Activated naive CD4-positive, alpha-beta T cell treated with anti-CD3 and anti-CD28 coated beads for 36 hours (primary cell): ENCODE measurements at regions not wholly inside any gene's neighbourhood (a gene's known extent, or its start where the extent isn't known, plus 50 kb on each side); places are given as distances from the start of the nearest gene placed in this dataset.

ENCODE experiments used
- CTCF ChIA-PET: fragments of 350-600 bp; sonication (Branson Sonifier 250); formaldehyde crosslinking; loops from one replicate; lab custom pipeline; 2021; ENCODE audit warnings: antibody characterized with exemption; lab: Charles Lee
- DNase-seq: peaks from one replicate; pipeline ENCODE4 v3.0.0-alpha.2; 2020
- H3K27ac Mint-ChIP-seq: one replicate; pipeline ENCODE4 v1.8.0; 2021; ENCODE audit warnings: mild to moderate bottlenecking, mixed read lengths
- H3K27me3 Mint-ChIP-seq: one replicate; pipeline ENCODE4 v1.8.0; 2021; ENCODE audit warnings: low read depth, mixed read lengths
- H3K36me3 Mint-ChIP-seq: one replicate; pipeline ENCODE4 v1.8.0; 2021; ENCODE audit warnings: low read depth, mixed read lengths
- H3K4me1 Mint-ChIP-seq: one replicate; pipeline ENCODE4 v1.8.0; 2021; ENCODE audit warnings: low read depth, mixed read lengths
- H3K4me3 Mint-ChIP-seq: one replicate; pipeline ENCODE4 v1.8.0; 2021; ENCODE audit warnings: mild to moderate bottlenecking, moderate library complexity, mixed read lengths
- H3K9me3 Mint-ChIP-seq: one replicate; pipeline ENCODE4 v1.8.0; 2021; ENCODE audit warnings: mixed read lengths
- intact Hi-C: fragments of 100-400 bp; cut with micrococcal nuclease; formaldehyde crosslinking; loops from one replicate; pipeline ENCODE4 v1.15.1; 2023

DNA sequence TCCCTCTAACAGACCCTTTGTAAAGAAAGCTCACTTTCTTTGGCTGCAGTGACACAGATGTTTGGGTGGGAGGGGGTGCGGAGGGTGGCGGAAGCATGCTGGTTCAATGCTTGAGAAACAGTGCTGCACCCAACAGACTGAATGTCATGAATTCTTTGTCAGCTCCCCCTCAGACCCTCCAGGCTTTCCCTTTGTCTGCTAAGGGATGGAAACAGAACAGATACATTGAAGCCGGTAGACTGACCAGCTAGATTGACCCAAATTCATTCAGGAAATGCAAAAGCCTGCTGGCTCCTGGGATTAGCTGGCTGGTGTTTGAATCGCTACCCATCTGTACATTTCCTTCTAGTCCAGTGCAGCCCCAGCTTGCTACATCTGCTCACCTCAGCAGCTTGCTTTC, 90.8 kb upstream of the PAK3 start:
- CTCF ChIA-PET: no interaction called here
- no peak overlapping the region for H3K27ac Mint-ChIP-seq

DNA sequence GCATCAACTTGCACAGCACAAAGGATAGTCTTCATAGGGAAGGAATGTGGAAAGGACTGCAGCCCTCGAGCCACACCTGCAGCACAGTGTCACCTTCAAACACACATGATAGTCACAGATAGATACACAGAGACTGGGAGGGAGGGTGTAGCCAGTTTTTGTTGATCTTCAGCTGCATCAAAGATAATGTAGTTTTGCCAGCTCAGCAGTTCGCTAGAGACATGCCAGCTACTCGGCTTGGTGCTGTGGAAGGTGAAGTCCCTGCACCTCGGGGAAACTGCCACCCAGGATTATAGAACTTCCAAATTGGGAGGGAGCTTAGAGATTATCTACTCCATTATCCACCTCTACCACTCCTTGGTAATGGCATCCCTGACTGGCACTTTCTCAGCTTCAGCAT, 92.9 kb upstream of the PAK3 start:
- Mint-ChIP-seq H3K9me3 (no peaks in the 10 kb centered on the region), H3K27me3 (peaks cover 5% of the 10 kb centered on the region), H3K4me1 (no peaks in the 10 kb centered on the region), H3K4me3 (no peak overlapping the region), H3K27ac (no peak overlapping the region), H3K36me3 (no peaks in the 10 kb centered on the region)
- no peak for DNase-seq
- intact Hi-C loops: no loop called here
- CTCF ChIA-PET: interaction anchor here (1.0 to 1.6 kb wide), 2 partner anchors 10 to 11 kb away, joined by 3 to 4 read pairs; no protein-coding TSS in a partner anchor

More for the DNA sequence above, 90.8 kb upstream of the PAK3 start:
- Mint-ChIP-seq H3K36me3 (no peaks in the 10 kb centered on the region), H3K9me3 (no peaks in the 10 kb centered on the region), H3K27me3 (peaks cover 5% of the 10 kb centered on the region), H3K4me3 (no peak overlapping the region), H3K4me1 (no peaks in the 10 kb centered on the region)
- DNase-seq: no peak
- intact Hi-C loops: no loop called here

DNA sequence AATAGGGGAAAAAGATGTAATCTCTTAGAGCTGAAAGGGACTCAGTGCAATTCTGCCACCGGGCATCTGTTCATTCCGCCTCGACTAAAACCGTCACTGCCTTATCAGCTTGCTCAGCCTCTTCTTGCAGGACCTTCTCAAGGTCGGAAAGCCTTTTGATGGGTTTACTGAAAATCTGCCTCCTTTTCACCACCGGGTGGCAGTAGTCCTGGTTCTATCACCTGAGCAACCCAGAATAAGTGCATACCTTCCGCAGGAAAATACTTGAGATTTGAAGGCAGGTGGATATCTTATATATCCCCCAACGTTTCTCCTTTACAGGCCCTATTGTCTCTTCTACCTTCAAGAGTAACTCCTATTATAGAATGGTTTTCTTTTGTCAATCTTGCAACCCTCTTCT, 103.4 kb upstream of the PAK3 start:
- intact Hi-C loops: loop anchor here (1.0 to 5.0 kb wide), 3 partner anchors 108 to 455 kb away; no protein-coding TSS in a partner anchor
- peaks cover 1% of the 10 kb centered on the region for H3K27me3 Mint-ChIP-seq
- no peak overlapping the region for H3K27ac Mint-ChIP-seq
- H3K4me3 Mint-ChIP-seq: no peak overlapping the region
- DNase-seq: peak; percentile 19
- H3K36me3 Mint-ChIP-seq: no peaks in the 10 kb centered on the region
- CTCF ChIA-PET: interaction anchor here (0.6 to 1.1 kb wide), 3 partner anchors 108 to 243 kb away, joined by 3 to 4 read pairs (median 3); no protein-coding TSS in a partner anchor
- no peaks in the 10 kb centered on the region for H3K4me1 Mint-ChIP-seq
- no peaks in the 10 kb centered on the region for H3K9me3 Mint-ChIP-seq

DNA sequence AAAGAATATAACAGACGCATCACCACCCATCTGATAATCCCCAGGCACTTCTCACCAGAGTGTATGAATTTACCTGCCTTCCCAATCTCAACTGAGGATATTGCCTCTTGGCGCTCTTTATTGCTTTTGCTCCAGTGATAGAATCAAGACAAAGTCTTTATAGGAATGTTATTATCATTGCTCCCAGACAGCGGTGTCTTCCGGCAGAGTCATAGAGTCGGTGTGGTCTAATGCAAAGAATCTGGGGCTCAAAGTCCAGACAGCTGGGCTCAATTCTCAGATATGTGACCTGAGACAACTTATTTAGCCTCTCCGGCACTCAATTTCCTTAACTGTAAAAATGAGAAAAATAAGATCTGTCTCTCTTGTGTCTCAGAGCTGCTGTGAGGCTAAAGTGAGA, 106.1 kb upstream of the PAK3 start:
- CTCF ChIA-PET: interaction anchor here (1.6 kb wide), 1 partner anchor 107 kb away, joined by 3 read pairs; no protein-coding TSS in a partner anchor

DNA sequence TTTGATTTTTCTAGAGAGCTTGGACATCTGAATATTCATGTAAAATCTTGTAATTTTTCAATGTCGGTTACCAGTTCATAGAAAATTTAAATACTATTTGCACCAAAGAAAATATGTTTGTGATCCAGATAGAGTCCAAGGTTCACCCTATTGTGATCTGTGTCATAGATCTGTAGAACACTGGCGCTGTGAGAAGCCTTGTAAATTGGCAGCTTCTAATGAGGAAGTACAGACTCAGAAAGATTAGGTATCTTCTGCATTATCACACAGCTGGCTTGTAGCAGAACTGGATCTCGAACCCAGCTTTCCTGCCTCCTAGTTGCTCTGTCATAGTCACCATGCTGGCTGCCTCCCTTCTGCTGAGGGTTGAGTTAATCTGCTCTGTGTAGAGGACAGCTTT, 106.5 kb upstream of the PAK3 start:
- Mint-ChIP-seq H3K4me3 (no peak overlapping the region), H3K9me3 (no peaks in the 10 kb centered on the region), H3K27ac (no peak overlapping the region), H3K36me3 (no peaks in the 10 kb centered on the region), H3K4me1 (no peaks in the 10 kb centered on the region), H3K27me3 (peaks cover 2% of the 10 kb centered on the region)
- DNase-seq: no peak
- CTCF ChIA-PET: no interaction called here
- intact Hi-C loops: no loop called here

More for the DNA sequence above, 106.1 kb upstream of the PAK3 start:
- no peak overlapping the region for H3K4me3 Mint-ChIP-seq
- peaks cover 2% of the 10 kb centered on the region for H3K27me3 Mint-ChIP-seq
- DNase-seq: no peak
- H3K36me3 Mint-ChIP-seq: no peaks in the 10 kb centered on the region
- H3K27ac Mint-ChIP-seq: no peak overlapping the region
- H3K9me3 Mint-ChIP-seq: no peaks in the 10 kb centered on the region
- H3K4me1 Mint-ChIP-seq: no peaks in the 10 kb centered on the region
- intact Hi-C loops: loop anchor here (5.0 kb wide), 2 partner anchors 252 to 457 kb away; no protein-coding TSS in a partner anchor

DNA sequence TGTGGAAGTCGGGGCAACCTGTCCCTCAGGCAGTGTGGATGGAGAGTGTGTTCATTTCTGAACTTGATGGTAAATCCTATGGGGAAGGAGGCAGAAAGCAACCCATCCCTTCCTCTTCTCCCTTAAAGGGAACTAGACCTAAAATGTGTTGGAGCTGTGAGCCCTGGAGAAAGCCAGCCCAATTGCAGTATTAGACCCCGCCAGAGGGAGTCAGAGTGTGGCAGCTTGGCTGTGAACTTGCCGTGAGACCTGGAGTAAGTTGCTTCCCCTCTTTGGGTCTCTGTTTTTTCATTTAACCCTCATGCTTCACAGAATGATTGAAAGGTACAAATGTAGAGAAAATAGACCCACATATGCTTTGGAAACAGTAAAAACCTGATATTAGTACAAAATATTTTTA, 108.7 kb upstream of the PAK3 start:
- intact Hi-C loops: no loop called here
- Mint-ChIP-seq H3K9me3 (no peaks in the 10 kb centered on the region), H3K27ac (no peak overlapping the region), H3K4me3 (no peak overlapping the region), H3K4me1 (no peaks in the 10 kb centered on the region), H3K27me3 (peaks cover 2% of the 10 kb centered on the region), H3K36me3 (no peaks in the 10 kb centered on the region)
- peak; percentile 4 for DNase-seq
- CTCF ChIA-PET: interaction anchor here (0.6 to 0.8 kb wide), 2 partner anchors 109 to 1034 kb away, joined by 3 to 4 read pairs; partner anchors contain the start of gene PAK3

DNA sequence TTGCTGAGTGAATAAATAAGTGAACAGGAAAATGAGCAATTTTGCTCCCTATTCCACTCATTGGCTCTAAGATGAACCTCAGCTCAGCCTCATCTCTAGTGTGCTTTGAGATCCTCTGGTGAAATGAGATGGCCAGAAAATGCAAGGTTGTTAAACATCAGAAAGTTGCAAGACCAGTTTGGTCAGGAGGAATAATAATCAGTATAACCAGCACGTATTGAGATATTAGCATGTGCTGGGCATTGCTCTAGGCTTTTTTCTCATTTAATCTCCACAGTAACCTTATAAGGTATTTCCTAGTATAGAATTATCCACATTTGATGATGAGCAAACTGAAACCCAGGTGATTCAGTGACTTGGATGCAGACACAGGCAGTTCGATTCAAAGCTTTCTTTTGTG, 110.5 kb upstream of the PAK3 start:
- Mint-ChIP-seq H3K4me1 (no peaks in the 10 kb centered on the region), H3K36me3 (no peaks in the 10 kb centered on the region), H3K27me3 (peaks cover 5% of the 10 kb centered on the region), H3K27ac (no peak overlapping the region), H3K9me3 (no peaks in the 10 kb centered on the region), H3K4me3 (no peak overlapping the region)
- CTCF ChIA-PET: no interaction called here
- intact Hi-C loops: no loop called here
- DNase-seq: no peak

DNA sequence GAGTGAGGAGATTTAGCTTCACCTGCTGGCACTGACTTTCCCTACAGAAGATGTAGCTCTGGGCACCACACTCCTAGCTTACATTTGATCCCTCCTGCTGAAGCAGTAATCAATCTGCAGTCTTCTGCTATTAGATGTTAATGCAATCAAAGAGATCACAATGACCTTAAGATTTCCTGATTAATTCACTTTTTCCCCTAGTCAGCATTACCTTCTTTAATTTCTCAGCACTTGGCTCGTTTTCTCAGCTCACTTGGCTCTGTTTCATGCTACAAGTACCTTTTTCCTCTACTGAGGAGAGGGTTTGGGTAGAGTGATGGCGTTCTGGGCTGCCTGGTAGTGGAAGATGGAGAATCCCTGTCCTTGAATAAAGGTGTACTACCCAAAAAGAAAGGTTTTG, 113.0 kb upstream of the PAK3 start:
- no peak overlapping the region for H3K4me3 Mint-ChIP-seq
- no peaks in the 10 kb centered on the region for H3K9me3 Mint-ChIP-seq
- peaks cover 5% of the 10 kb centered on the region for H3K27me3 Mint-ChIP-seq
- no peak for DNase-seq
- intact Hi-C loops: no loop called here
- CTCF ChIA-PET: no interaction called here
- no peak overlapping the region for H3K27ac Mint-ChIP-seq
- H3K4me1 Mint-ChIP-seq: no peaks in the 10 kb centered on the region
- no peaks in the 10 kb centered on the region for H3K36me3 Mint-ChIP-seq

DNA sequence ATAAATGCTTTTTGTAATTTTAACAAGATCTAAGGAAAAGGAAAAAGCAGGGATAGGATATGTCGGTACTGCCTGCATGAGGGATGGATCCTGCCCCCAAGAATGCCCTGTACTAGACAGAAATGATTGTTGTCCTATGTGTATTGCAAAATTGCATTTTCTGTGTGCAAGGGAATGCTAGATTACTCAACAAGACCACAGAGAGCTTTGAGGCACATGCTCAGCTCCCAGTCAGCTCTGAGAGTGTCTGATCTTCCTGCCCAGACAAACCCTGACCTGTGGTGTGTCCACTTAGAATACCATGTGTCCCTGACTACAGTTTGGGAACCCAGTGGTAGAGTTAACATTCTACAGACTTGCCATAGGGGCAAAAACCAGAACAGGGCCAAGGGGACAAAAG, 129.2 kb upstream of the PAK3 start:
- H3K36me3 Mint-ChIP-seq: no peaks in the 10 kb centered on the region
- H3K9me3 Mint-ChIP-seq: no peaks in the 10 kb centered on the region
- H3K27me3 Mint-ChIP-seq: no peaks in the 10 kb centered on the region
- DNase-seq: no peak
- no peak overlapping the region for H3K4me3 Mint-ChIP-seq
- CTCF ChIA-PET: no interaction called here
- H3K27ac Mint-ChIP-seq: no peak overlapping the region
- intact Hi-C loops: no loop called here
- no peaks in the 10 kb centered on the region for H3K4me1 Mint-ChIP-seq

DNA sequence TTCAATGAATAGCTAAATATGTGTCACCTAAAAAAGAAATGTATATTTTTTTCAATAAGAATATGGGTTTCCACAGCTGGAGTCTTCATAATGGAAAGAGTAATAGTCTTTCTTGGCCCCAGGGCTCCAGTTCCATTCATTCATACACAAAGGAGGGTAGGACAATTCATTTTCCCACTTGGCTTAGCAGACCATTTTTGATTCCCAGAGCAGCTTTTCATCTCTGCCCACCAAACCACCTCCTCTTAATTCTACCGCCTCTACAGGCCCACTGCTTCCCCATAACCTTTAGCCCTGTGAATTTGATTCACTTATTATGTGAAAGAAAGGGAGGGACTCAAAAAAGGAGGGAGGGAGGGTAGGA, 129.9 kb upstream of the PAK3 start:
- H3K4me1 Mint-ChIP-seq: no peaks in the 10 kb centered on the region
- no peaks in the 10 kb centered on the region for H3K9me3 Mint-ChIP-seq
- H3K27ac Mint-ChIP-seq: no peak overlapping the region
- no peak overlapping the region for H3K4me3 Mint-ChIP-seq
- H3K27me3 Mint-ChIP-seq: no peaks in the 10 kb centered on the region
- CTCF ChIA-PET: no interaction called here
- intact Hi-C loops: no loop called here
- no peaks in the 10 kb centered on the region for H3K36me3 Mint-ChIP-seq
- DNase-seq: no peak

DNA sequence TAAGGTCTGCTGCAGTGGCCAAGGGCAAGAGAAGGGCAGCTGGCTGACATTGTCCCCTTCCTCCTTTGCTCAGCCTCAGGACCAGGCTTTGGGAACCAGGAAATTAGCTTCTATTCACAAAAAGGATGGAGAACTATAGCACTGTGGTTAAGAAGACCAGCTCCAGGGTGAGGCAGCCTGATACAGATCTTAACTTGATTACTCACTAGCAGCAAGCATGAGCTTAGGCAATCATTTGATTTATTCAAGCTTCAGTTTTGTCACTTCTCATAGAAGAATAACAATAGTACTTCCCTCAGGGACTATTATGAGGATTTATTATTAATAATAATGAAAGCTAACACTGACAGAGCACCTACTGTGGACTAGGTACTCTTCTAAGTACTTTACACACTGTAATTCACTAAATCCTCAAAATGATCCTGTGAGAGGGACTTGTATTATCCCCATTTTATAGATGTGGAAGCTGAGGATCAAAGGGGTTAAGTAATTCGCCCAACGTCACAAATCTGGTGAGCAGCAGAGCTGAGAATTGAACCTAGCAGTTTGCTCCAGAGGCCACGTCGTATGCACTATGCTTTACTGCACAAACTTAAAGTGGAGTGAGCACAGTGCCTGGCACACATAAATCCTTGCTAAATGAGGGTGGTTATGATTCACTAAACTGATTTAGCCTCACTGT, 130.4 kb upstream of the PAK3 start:
- H3K27ac Mint-ChIP-seq: no peak overlapping the region
- CTCF ChIA-PET: no interaction called here
- no peaks in the 10 kb centered on the region for H3K27me3 Mint-ChIP-seq
- intact Hi-C loops: no loop called here
- no peaks in the 10 kb centered on the region for H3K36me3 Mint-ChIP-seq
- H3K4me3 Mint-ChIP-seq: no peak overlapping the region
- no peaks in the 10 kb centered on the region for H3K4me1 Mint-ChIP-seq
- DNase-seq: no peak
- no peaks in the 10 kb centered on the region for H3K9me3 Mint-ChIP-seq

DNA sequence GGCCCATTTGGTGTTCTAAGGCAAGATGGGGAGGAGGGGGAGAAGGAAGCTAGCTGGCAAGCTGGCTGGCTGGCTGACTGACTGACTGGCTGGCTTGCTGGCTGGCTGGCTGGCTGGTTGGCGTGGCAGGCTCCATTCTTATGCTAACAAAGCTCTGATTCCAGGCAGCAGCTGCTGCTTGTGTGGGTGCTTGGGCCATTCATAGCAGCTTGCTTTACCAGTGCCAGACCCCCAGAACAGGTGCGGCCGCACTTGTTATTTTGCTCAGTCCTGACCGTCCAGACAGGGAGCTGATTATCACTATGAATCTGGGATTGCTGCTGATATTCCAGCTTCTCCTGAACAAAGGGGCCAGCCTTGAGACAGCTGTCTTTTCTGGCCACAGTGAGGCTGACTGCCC, 131.2 kb upstream of the PAK3 start:
- Mint-ChIP-seq H3K27me3 (no peaks in the 10 kb centered on the region), H3K27ac (no peak overlapping the region), H3K36me3 (no peaks in the 10 kb centered on the region), H3K9me3 (no peaks in the 10 kb centered on the region), H3K4me1 (no peaks in the 10 kb centered on the region), H3K4me3 (no peak overlapping the region)
- CTCF ChIA-PET: no interaction called here
- no peak for DNase-seq
- intact Hi-C loops: no loop called here

DNA sequence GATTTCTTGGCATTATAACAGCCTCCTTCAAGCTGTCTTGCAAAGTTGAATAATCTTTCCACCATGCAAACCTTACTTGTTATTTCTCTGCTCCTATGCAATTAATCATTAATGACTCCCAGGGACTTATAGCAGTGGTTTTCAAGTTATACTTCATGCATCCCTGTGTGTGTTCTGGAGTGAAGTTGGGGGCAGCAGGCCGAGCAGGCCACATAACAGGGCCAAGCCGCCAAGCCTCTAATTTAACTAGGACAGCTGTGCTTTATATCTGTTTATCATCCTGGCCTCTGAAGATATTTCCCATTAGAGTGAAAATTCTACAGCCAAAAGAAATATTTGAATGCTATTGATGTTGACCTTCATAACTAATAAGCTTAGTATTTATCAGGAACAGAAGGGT, 133.5 kb upstream of the PAK3 start:
- H3K9me3 Mint-ChIP-seq: no peaks in the 10 kb centered on the region
- intact Hi-C loops: no loop called here
- no peak for DNase-seq
- H3K27me3 Mint-ChIP-seq: no peaks in the 10 kb centered on the region
- H3K27ac Mint-ChIP-seq: no peak overlapping the region
- no peaks in the 10 kb centered on the region for H3K36me3 Mint-ChIP-seq
- no peaks in the 10 kb centered on the region for H3K4me1 Mint-ChIP-seq
- CTCF ChIA-PET: no interaction called here
- no peak overlapping the region for H3K4me3 Mint-ChIP-seq
